ENCODE measurements at regions not wholly inside any gene's neighbourhood (a gene's known extent, or its start where the extent isn't known, plus 50 kb on each side); places are given as distances from the start of the nearest gene placed in this dataset.

DNA sequence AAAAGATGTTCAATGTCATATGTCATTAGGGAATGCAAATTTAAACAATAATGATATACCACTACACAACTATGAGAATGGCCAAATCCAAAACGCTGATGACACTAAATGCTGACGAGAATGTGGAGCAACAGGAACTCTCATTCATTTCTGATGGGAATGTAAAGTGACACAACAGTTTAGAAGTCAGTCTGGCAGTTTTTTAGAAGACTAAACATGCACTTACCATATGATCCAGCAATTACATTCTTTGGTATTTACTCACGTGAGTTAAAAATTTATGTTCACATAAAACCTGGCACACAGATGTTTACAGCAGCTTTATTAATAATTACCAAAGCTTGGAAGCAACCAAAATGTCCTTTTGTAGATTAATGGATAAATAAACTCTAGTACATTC is 110.4 kb upstream of the C1orf21 start:
- H2AFZ ChIP-seq (ENCODE audit: low read length): no peak overlapping the region
- H3K36me3 ChIP-seq (ENCODE audit: control insufficient read depth, insufficient read depth, low read length): no peaks in the 10 kb centered on the region
- peak in 1 of 2 donors; percentile 34 for DNase-seq (ENCODE audit: low read depth in 2 of 2)
- H3K4me1 ChIP-seq (ENCODE audit: control insufficient read depth, extremely low read depth, insufficient read depth, low read length): no peaks in the 10 kb centered on the region
- H3K27me3 ChIP-seq (ENCODE audit: control insufficient read depth, insufficient read depth, low read length): no peaks in the 10 kb centered on the region
- H3K9ac ChIP-seq (ENCODE audit: insufficient read depth, low read length): no peak overlapping the region
- no peak overlapping the region for H3K4me2 ChIP-seq (ENCODE audit: extremely low read depth, insufficient read depth, low read length)
- H3K9me3 ChIP-seq (ENCODE audit: control insufficient read depth, insufficient read depth, low read depth, low read length): no peaks in the 10 kb centered on the region
- H3K79me2 ChIP-seq (ENCODE audit: control insufficient read depth, insufficient read depth, low read length): no peaks in the 10 kb centered on the region
- H4K20me1 ChIP-seq (ENCODE audit: control insufficient read depth, extremely low read depth, insufficient read depth, low read length): no peaks in the 10 kb centered on the region
- TF ChIP-seq, protein P1, sequence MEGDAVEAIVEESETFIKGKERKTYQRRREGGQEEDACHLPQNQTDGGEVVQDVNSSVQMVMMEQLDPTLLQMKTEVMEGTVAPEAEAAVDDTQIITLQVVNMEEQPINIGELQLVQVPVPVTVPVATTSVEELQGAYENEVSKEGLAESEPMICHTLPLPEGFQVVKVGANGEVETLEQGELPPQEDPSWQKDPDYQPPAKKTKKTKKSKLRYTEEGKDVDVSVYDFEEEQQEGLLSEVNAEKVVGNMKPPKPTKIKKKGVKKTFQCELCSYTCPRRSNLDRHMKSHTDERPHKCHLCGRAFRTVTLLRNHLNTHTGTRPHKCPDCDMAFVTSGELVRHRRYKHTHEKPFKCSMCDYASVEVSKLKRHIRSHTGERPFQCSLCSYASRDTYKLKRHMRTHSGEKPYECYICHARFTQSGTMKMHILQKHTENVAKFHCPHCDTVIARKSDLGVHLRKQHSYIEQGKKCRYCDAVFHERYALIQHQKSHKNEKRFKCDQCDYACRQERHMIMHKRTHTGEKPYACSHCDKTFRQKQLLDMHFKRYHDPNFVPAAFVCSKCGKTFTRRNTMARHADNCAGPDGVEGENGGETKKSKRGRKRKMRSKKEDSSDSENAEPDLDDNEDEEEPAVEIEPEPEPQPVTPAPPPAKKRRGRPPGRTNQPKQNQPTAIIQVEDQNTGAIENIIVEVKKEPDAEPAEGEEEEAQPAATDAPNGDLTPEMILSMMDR (conservative IDR thresholded peaks at IDR 0.05 in 1 of 2, IDR thresholded peaks at IDR 0.05 in 1 of 2; ENCODE audit: low read depth in 1 of 2, low read length in 2 of 2): no peak
- TF ChIP-seq EZH2 (IDR thresholded peaks at IDR 0.05; ENCODE audit: low read length, missing control alignments): no peak
- no peak overlapping the region for H3K4me3 ChIP-seq (replicated peaks in 1 of 4; ENCODE audit: control extremely low read depth in 1 of 4, insufficient read depth in 1 of 4, low read depth in 3 of 4, low read length in 4 of 4)
- H3K27ac ChIP-seq (ENCODE audit: insufficient read depth, low read length): no peak overlapping the region

DNA sequence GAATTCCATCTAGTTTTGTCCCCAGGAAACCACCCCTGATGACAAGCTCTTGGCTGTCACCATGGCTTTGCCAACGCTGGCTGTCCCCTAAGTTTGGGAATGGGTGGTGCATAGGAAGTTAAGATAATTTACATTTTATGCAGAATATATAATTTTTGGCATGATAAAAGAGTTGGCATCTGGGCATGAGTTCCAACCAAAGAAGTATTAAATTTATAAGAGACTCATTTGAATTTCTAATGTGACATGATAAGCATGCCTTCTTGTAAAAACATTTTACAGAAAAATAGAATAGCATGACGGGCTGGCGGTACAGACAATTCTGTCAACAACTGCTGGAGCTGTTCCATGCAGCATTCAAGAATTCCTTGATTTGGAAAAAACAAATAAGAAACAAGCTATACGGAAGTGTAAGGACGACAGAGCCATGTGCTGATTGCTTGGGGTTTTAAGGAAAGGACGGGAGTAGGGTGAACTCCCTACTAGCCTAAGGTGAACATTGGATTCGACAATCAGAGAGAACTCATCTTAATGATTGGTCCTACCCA is 106.8 kb upstream of the C1orf21 start:
- Histone ChIP-seq H4K20me1 (ENCODE audit: control insufficient read depth, extremely low read depth, insufficient read depth, low read length) (no peaks in the 10 kb centered on the region), H3K4me1 (ENCODE audit: control insufficient read depth, extremely low read depth, insufficient read depth, low read length) (peaks cover 3% of the 10 kb centered on the region), H3K79me2 (ENCODE audit: control insufficient read depth, insufficient read depth, low read length) (no peaks in the 10 kb centered on the region), H3K4me2 (ENCODE audit: extremely low read depth, insufficient read depth, low read length) (no peak overlapping the region), H3K27ac (ENCODE audit: insufficient read depth, low read length) (no peak overlapping the region), H3K9me3 (ENCODE audit: control insufficient read depth, insufficient read depth, low read depth, low read length) (no peaks in the 10 kb centered on the region), H2AFZ (ENCODE audit: low read length) (no peak overlapping the region), H3K27me3 (ENCODE audit: control insufficient read depth, insufficient read depth, low read length) (no peaks in the 10 kb centered on the region), H3K9ac (ENCODE audit: insufficient read depth, low read length) (no peak overlapping the region), H3K36me3 (ENCODE audit: control insufficient read depth, insufficient read depth, low read length) (no peaks in the 10 kb centered on the region), H3K4me3 (replicated peaks in 1 of 4; ENCODE audit: control extremely low read depth in 1 of 4, insufficient read depth in 1 of 4, low read depth in 3 of 4, low read length in 4 of 4) (no peak overlapping the region)
- TF ChIP-seq, protein P1 (conservative IDR thresholded peaks at IDR 0.05 in 1 of 2, IDR thresholded peaks at IDR 0.05 in 1 of 2; ENCODE audit: low read depth in 1 of 2, low read length in 2 of 2): no peak
- TF ChIP-seq EZH2 (IDR thresholded peaks at IDR 0.05; ENCODE audit: low read length, missing control alignments): no peak
- DNase-seq (ENCODE audit: low read depth in 2 of 2): no peak

DNA sequence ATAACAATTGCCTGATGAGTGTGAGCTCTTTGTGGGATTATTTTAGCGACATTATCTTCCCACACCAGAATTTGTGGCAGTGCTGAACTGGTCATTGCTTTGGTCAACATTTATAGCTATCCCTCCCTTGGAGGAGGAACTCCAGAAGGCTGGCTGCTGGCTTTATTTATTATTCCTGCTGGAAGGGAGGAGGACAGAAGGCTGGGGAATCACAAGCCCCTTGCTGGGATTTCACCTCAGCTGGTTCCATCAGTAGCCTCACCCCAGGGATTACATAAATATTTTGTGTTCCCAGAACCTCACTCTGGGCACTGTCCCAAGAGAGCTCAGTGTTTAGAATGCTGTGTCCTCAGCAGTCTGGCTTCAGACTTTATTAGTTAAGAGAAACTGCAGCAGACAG is 102.8 kb upstream of the C1orf21 start:
- H3K4me3 ChIP-seq (replicated peaks in 1 of 4; ENCODE audit: control extremely low read depth in 1 of 4, insufficient read depth in 1 of 4, low read depth in 3 of 4, low read length in 4 of 4): no peak overlapping the region
- no peak overlapping the region for H3K27ac ChIP-seq (ENCODE audit: insufficient read depth, low read length)
- no peak overlapping the region for H2AFZ ChIP-seq (ENCODE audit: low read length)
- H4K20me1 ChIP-seq (ENCODE audit: control insufficient read depth, extremely low read depth, insufficient read depth, low read length): no peaks in the 10 kb centered on the region
- peaks cover 3% of the 10 kb centered on the region for H3K4me1 ChIP-seq (ENCODE audit: control insufficient read depth, extremely low read depth, insufficient read depth, low read length)
- H3K27me3 ChIP-seq (ENCODE audit: control insufficient read depth, insufficient read depth, low read length): no peaks in the 10 kb centered on the region
- H3K9me3 ChIP-seq (ENCODE audit: control insufficient read depth, insufficient read depth, low read depth, low read length): no peaks in the 10 kb centered on the region
- H3K79me2 ChIP-seq (ENCODE audit: control insufficient read depth, insufficient read depth, low read length): no peaks in the 10 kb centered on the region
- no peaks in the 10 kb centered on the region for H3K36me3 ChIP-seq (ENCODE audit: control insufficient read depth, insufficient read depth, low read length)
- no peak for TF ChIP-seq EZH2 (IDR thresholded peaks at IDR 0.05; ENCODE audit: low read length, missing control alignments)
- H3K4me2 ChIP-seq (ENCODE audit: extremely low read depth, insufficient read depth, low read length): no peak overlapping the region
- DNase-seq (ENCODE audit: low read depth in 2 of 2): peak; percentile 77 to 94
- H3K9ac ChIP-seq (ENCODE audit: insufficient read depth, low read length): no peak overlapping the region

Data from fibroblast of lung (primary cell).